ENCODE measurements at regions not wholly inside any gene's neighbourhood (a gene's known extent, or its start where the extent isn't known, plus 50 kb on each side); places are given as distances from the start of the nearest gene placed in this dataset.

DNA sequence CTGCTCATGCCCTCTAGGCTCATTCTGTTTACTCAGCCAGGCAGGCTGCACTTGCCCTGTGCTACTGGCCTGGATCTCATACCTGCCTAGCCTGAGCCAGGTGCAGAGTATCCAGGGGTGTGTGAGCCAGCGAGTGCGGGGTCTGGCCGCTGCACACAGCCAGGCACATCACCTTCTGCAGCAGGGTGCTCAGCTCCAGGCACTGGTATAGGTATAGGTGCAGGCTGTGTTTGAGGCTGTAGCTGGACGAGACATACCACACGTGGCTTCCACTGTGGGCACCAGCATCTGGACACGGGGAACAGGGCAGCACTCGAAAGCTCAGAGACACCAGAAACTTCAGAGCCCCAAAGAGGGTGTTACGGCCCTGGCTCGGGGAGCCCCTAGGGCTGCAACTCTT, 424.2 kb downstream of the RERGL start:
- Histone ChIP-seq H3K79me1 (ENCODE audit: insufficient read depth, low read depth, low read length, poor library complexity, severe bottlenecking) (no peaks in the 10 kb centered on the region), H4K5ac (ENCODE audit: insufficient read length, low read depth, low read length) (no peak overlapping the region), H3T11ph (ENCODE audit: low read length) (no peak overlapping the region), H3K27me3 (ENCODE audit: insufficient read depth, low read length) (no peaks in the 10 kb centered on the region), H3K23me2 (ENCODE audit: insufficient read length, low read depth, low read length, poor library complexity, severe bottlenecking) (no peaks in the 10 kb centered on the region), H3K4ac (ENCODE audit: low read depth, low read length) (no peak overlapping the region), H3K18ac (ENCODE audit: insufficient read length, low read depth, low read length) (no peak overlapping the region), H2BK12ac (ENCODE audit: insufficient read length, low read depth, low read length) (no peak overlapping the region), H3K4me1 (ENCODE audit: insufficient read depth, low read length) (no peaks in the 10 kb centered on the region), H3K27ac (ENCODE audit: insufficient read length, low read depth, low read length) (no peak overlapping the region), H3K9ac (ENCODE audit: extremely low read depth, insufficient read length, low read length) (no peak overlapping the region), H4K8ac (replicated peaks; ENCODE audit: insufficient read length, low read depth, low read length) (no peak overlapping the region), H3K56ac (ENCODE audit: insufficient read length, low read depth, low read length) (no peak overlapping the region), H2BK20ac (ENCODE audit: low read depth, low read length, poor library complexity, severe bottlenecking) (no peak overlapping the region), H2AK5ac (ENCODE audit: insufficient read length, low read length) (no peak overlapping the region), H3K23ac (ENCODE audit: insufficient read length, low read depth, low read length) (no peak overlapping the region), H3K79me2 (ENCODE audit: insufficient read depth, low read length) (no peaks in the 10 kb centered on the region), H4K20me1 (ENCODE audit: control insufficient read depth, insufficient read depth, insufficient read length) (no peaks in the 10 kb centered on the region), H3K4me2 (ENCODE audit: insufficient read depth, insufficient read length, low read length) (no peak overlapping the region), H4K91ac (ENCODE audit: insufficient read length, low read depth, low read length) (no peak overlapping the region), H2AFZ (ENCODE audit: low read length) (no peak overlapping the region), H3K9me3 (ENCODE audit: control insufficient read depth, low read depth, low read length) (no peaks in the 10 kb centered on the region), H3K14ac (ENCODE audit: insufficient read depth, low read length) (no peak overlapping the region), H2BK120ac (ENCODE audit: low read depth, low read length, poor library complexity, severe bottlenecking) (no peak overlapping the region), H2BK15ac (ENCODE audit: low read depth, low read length) (no peak overlapping the region), H2BK5ac (ENCODE audit: insufficient read length, low read length) (no peak overlapping the region)
- DNase-seq, result no peak
- Mint-ChIP-seq H3K27me3 (ENCODE audit: low read depth) (no peaks in the 10 kb centered on the region), H3K36me3 (ENCODE audit: insufficient read depth in 1 of 3, low read depth in 3 of 3) (no peaks in the 10 kb centered on the region), H3K9me3 (no peaks in the 10 kb centered on the region), H3K27ac (no peak overlapping the region), H3K4me1 (peaks cover 2 to 8% of the 10 kb centered on the region in 2 experiments; a peak in 3 of 4 replicates), H3K4me3 (no peak overlapping the region)
- TF ChIP-seq, protein P1, sequence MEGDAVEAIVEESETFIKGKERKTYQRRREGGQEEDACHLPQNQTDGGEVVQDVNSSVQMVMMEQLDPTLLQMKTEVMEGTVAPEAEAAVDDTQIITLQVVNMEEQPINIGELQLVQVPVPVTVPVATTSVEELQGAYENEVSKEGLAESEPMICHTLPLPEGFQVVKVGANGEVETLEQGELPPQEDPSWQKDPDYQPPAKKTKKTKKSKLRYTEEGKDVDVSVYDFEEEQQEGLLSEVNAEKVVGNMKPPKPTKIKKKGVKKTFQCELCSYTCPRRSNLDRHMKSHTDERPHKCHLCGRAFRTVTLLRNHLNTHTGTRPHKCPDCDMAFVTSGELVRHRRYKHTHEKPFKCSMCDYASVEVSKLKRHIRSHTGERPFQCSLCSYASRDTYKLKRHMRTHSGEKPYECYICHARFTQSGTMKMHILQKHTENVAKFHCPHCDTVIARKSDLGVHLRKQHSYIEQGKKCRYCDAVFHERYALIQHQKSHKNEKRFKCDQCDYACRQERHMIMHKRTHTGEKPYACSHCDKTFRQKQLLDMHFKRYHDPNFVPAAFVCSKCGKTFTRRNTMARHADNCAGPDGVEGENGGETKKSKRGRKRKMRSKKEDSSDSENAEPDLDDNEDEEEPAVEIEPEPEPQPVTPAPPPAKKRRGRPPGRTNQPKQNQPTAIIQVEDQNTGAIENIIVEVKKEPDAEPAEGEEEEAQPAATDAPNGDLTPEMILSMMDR (conservative IDR thresholded peaks at IDR 0.05), result no peak
- WGBS (ENCODE audit: extremely low coverage, insufficient read length, low lambda C conversion rate), result no CpG with 5 or more reads among the region's 9 CpGs
